Neural progenitor cell (in vitro differentiated cells): ENCODE measurements at regions not wholly inside any gene's neighbourhood (a gene's known extent, or its start where the extent isn't known, plus 50 kb on each side); places are given as distances from the start of the nearest gene placed in this dataset.

Source experiments
- DNase-seq: peaks from one replicate; pipeline ENCODE4 v3.0.0-alpha.2; 2016; ENCODE audit warnings: low spot score
- H2AFZ ChIP-seq: fragments of 200-600 bp; sonication (generic); replicated peaks from 2 replicates; pipeline ENCODE4 v1.6.1; 2016; ENCODE audit warnings: antibody characterized with exemption
- H3F3A ChIP-seq: fragments of 200-600 bp; sonication (generic); 2 replicates; pipeline ENCODE4 v1.6.1; 2016; ENCODE audit warnings: antibody characterized with exemption, low read depth
- H3K27ac ChIP-seq: fragments of 200-600 bp; sonication (generic); 2 replicates; pipeline ENCODE4 v1.5.1; 2016; ENCODE audit warnings: mild to moderate bottlenecking
- H3K27me3 ChIP-seq: fragments of 200-600 bp; sonication (generic); 2 replicates; pipeline ENCODE4 v1.6.1; 2016; ENCODE audit warnings: mild to moderate bottlenecking, moderate library complexity
- H3K36me3 ChIP-seq: fragments of 200-600 bp; sonication (generic); 2 replicates; pipeline ENCODE4 v1.5.1; 2016
- H3K4me1 ChIP-seq: fragments of 200-600 bp; sonication (generic); 2 replicates; pipeline ENCODE4 v1.6.1; 2016; ENCODE audit warnings: mixed run types
- H3K4me2 ChIP-seq: fragments of 200-600 bp; sonication (generic); 2 replicates; pipeline ENCODE4 v1.6.1; 2016
- H3K4me3 ChIP-seq: fragments of 200-600 bp; sonication (generic); 2 replicates; pipeline ENCODE4 v1.5.1; 2016
- H3K79me2 ChIP-seq: fragments of 200-600 bp; sonication (generic); 2 replicates; pipeline ENCODE4 v1.6.1; 2016; ENCODE audit warnings: low read depth
- H3K9ac ChIP-seq: fragments of 200-600 bp; sonication (generic); 2 replicates; pipeline ENCODE4 v1.6.1; 2016
- H3K9me3 ChIP-seq: fragments of 200-600 bp; sonication (generic); 2 replicates; pipeline ENCODE4 v1.5.1; 2016; ENCODE audit warnings: low read depth
- H4K20me1 ChIP-seq: fragments of 200-600 bp; sonication (generic); 2 replicates; pipeline ENCODE4 v1.6.1; 2016; ENCODE audit warnings: low read depth
- H3K27ac Mint-ChIP-seq: 3 replicates; pipeline ENCODE4 v1.8.0; 2021; ENCODE audit warnings: mixed read lengths
- H3K27me3 Mint-ChIP-seq: 2 replicates; pipeline ENCODE4 v1.8.0; 2022; ENCODE audit warnings: low read depth, mild to moderate bottlenecking, inconsistent platforms, moderate library complexity, mixed read lengths; ENCODE audit not compliant: insufficient read depth
- H3K36me3 Mint-ChIP-seq: 3 replicates; pipeline ENCODE4 v1.8.0; 2021; ENCODE audit warnings: mixed read lengths
- H3K4me1 Mint-ChIP-seq: 3 replicates; pipeline ENCODE4 v1.8.0; 2021; ENCODE audit warnings: mixed read lengths
- H3K4me3 Mint-ChIP-seq: 3 replicates; pipeline ENCODE4 v1.8.0; 2021; ENCODE audit warnings: mild to moderate bottlenecking, moderate library complexity, mixed read lengths
- H3K9me3 Mint-ChIP-seq: 3 replicates; pipeline ENCODE4 v1.8.0; 2020; ENCODE audit warnings: mixed read lengths
- EZH2 ChIP-seq: fragments of 200-600 bp; sonication (generic); IDR thresholded peaks from 2 replicates; pipeline ENCODE4 v1.6.1; 2017; ENCODE audit warnings: antibody characterized with exemption, mild to moderate bottlenecking, moderate library complexity
- EZH2phosphoT487 ChIP-seq: fragments of 200-600 bp; sonication (generic); IDR thresholded peaks from 2 replicates; pipeline ENCODE4 v1.6.1; 2017; ENCODE audit warnings: antibody characterized with exemption
- TF ChIP-seq, protein P1 (sequence below): fragments of 200-600 bp; sonication (generic); IDR thresholded peaks from 2 replicates; pipeline ENCODE4 v1.5.1; 2017; ENCODE audit warnings: antibody characterized with exemption, mild to moderate bottlenecking

- H3K36me3 Mint-ChIP-seq, result no peaks in the 10 kb centered on the region
Measured at GRCh38 chr13:78722700-78723099, 63.7 kb upstream of the OBI1 start.

GRCh38 chr13:78719367-78719766 lies 60.4 kb upstream of the OBI1 start:
- Mint-ChIP-seq H3K4me1 (peaks cover 4% of the 10 kb centered on the region), H3K27ac (no peak overlapping the region), H3K4me3 (no peak overlapping the region), H3K36me3 (no peaks in the 10 kb centered on the region), H3K27me3 (no peaks in the 10 kb centered on the region), H3K9me3 (no peaks in the 10 kb centered on the region)
- Histone ChIP-seq H3K4me3 (no peak overlapping the region), H3K4me1 (peaks cover 12% of the 10 kb centered on the region), H3K9me3 (no peaks in the 10 kb centered on the region), H3K9ac (no peak overlapping the region), H3K27me3 (no peaks in the 10 kb centered on the region), H3K36me3 (no peaks in the 10 kb centered on the region), H3K79me2 (no peaks in the 10 kb centered on the region), H3F3A (no peaks in the 10 kb centered on the region), H3K27ac (no peak overlapping the region), H3K4me2 (no peak overlapping the region), H2AFZ (no peak overlapping the region), H4K20me1 (no peaks in the 10 kb centered on the region)
- TF ChIP-seq, protein P1, sequence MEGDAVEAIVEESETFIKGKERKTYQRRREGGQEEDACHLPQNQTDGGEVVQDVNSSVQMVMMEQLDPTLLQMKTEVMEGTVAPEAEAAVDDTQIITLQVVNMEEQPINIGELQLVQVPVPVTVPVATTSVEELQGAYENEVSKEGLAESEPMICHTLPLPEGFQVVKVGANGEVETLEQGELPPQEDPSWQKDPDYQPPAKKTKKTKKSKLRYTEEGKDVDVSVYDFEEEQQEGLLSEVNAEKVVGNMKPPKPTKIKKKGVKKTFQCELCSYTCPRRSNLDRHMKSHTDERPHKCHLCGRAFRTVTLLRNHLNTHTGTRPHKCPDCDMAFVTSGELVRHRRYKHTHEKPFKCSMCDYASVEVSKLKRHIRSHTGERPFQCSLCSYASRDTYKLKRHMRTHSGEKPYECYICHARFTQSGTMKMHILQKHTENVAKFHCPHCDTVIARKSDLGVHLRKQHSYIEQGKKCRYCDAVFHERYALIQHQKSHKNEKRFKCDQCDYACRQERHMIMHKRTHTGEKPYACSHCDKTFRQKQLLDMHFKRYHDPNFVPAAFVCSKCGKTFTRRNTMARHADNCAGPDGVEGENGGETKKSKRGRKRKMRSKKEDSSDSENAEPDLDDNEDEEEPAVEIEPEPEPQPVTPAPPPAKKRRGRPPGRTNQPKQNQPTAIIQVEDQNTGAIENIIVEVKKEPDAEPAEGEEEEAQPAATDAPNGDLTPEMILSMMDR, result no peak
- no peak for TF ChIP-seq EZH2
- no peak for TF ChIP-seq EZH2phosphoT487
- no peak for DNase-seq

More at GRCh38 chr13:78722700-78723099, 63.7 kb upstream of the OBI1 start:
- Histone ChIP-seq H3K27ac (no peak overlapping the region), H3K4me3 (no peak overlapping the region), H3K4me2 (no peak overlapping the region), H3K9me3 (no peaks in the 10 kb centered on the region), H2AFZ (no peak overlapping the region), H3K79me2 (no peaks in the 10 kb centered on the region), H4K20me1 (no peaks in the 10 kb centered on the region), H3K4me1 (peaks cover 15% of the 10 kb centered on the region), H3K36me3 (no peaks in the 10 kb centered on the region), H3K9ac (no peak overlapping the region), H3K27me3 (no peaks in the 10 kb centered on the region), H3F3A (no peaks in the 10 kb centered on the region)
- H3K4me1 Mint-ChIP-seq, result no peaks in the 10 kb centered on the region
- no peaks in the 10 kb centered on the region for H3K27me3 Mint-ChIP-seq
- H3K27ac Mint-ChIP-seq, result no peak overlapping the region
- no peak for DNase-seq
- no peak overlapping the region for H3K4me3 Mint-ChIP-seq
- TF ChIP-seq EZH2phosphoT487 (no peak), EZH2 (no peak)
- TF ChIP-seq, protein P1, result no peak
- no peaks in the 10 kb centered on the region for H3K9me3 Mint-ChIP-seq

- H3K4me3 Mint-ChIP-seq, result no peak overlapping the region
- H3K27me3 ChIP-seq, result no peaks in the 10 kb centered on the region
- H3K27me3 Mint-ChIP-seq, result no peaks in the 10 kb centered on the region
- no peaks in the 10 kb centered on the region for H3K9me3 Mint-ChIP-seq
- H3K4me1 Mint-ChIP-seq, result peaks cover 13% of the 10 kb centered on the region
- no peaks in the 10 kb centered on the region for H3K4me1 ChIP-seq
- DNase-seq, result no peak
- no peak overlapping the region for H3K27ac Mint-ChIP-seq
- no peaks in the 10 kb centered on the region for H3F3A ChIP-seq
- no peaks in the 10 kb centered on the region for H3K9me3 ChIP-seq
- no peaks in the 10 kb centered on the region for H3K36me3 ChIP-seq
- H2AFZ ChIP-seq, result no peak overlapping the region
- H3K27ac ChIP-seq, result no peak overlapping the region
- H3K9ac ChIP-seq, result no peak overlapping the region
- H3K4me2 ChIP-seq, result no peak overlapping the region
- H3K36me3 Mint-ChIP-seq, result no peaks in the 10 kb centered on the region
- H3K79me2 ChIP-seq, result no peaks in the 10 kb centered on the region
- H3K4me3 ChIP-seq, result no peak overlapping the region
- TF ChIP-seq, protein P1, result no peak
- TF ChIP-seq EZH2phosphoT487 (no peak), EZH2 (no peak)
- no peaks in the 10 kb centered on the region for H4K20me1 ChIP-seq
Measured at GRCh38 chr13:78714717-78715116, 55.8 kb upstream of the OBI1 start.

DNA sequence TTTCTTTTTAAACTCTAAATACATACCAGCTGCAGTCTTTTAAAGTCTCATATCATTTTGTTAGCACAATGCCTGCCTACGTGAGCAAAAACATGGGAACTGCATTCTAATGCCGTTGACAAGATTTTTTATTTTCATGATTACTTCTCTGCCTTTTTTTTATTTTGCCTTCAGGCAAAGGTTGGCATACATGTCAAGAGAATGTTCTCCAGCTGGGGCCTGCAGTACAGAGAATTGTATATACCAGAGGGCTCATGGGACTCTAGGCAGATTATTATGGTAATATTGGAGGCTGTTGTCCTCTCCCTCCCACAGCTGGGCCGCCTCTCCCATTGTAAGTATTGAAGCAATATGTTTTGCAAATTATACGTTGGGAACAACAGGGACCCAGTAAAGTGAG lies 53.9 kb upstream of the OBI1 start:
- H3K9me3 Mint-ChIP-seq, result no peaks in the 10 kb centered on the region

More for the DNA sequence above, 53.9 kb upstream of the OBI1 start:
- Histone ChIP-seq H3K9ac (no peak overlapping the region), H3K36me3 (no peaks in the 10 kb centered on the region), H3F3A (no peaks in the 10 kb centered on the region), H3K4me3 (no peak overlapping the region), H4K20me1 (no peaks in the 10 kb centered on the region), H3K9me3 (no peaks in the 10 kb centered on the region), H3K4me1 (no peaks in the 10 kb centered on the region), H2AFZ (no peak overlapping the region), H3K79me2 (no peaks in the 10 kb centered on the region), H3K4me2 (no peak overlapping the region), H3K27ac (no peak overlapping the region), H3K27me3 (no peaks in the 10 kb centered on the region)
- Mint-ChIP-seq H3K36me3 (no peaks in the 10 kb centered on the region), H3K27ac (no peak overlapping the region), H3K4me3 (no peak overlapping the region), H3K4me1 (peaks cover 13% of the 10 kb centered on the region), H3K27me3 (no peaks in the 10 kb centered on the region)
- TF ChIP-seq EZH2phosphoT487 (no peak), EZH2 (no peak)
- TF ChIP-seq, protein P1, result no peak
- DNase-seq, result no peak
